Neural cell (in vitro differentiated cells): ENCODE measurements at regions not wholly inside any gene's neighbourhood (a gene's known extent, or its start where the extent isn't known, plus 50 kb on each side); places are given as distances from the start of the nearest gene placed in this dataset.

Experiments used
- CTCF ChIP-seq: fragments of 450-650 bp; IDR thresholded peaks from 2 replicates; pipeline ENCODE4 v1.5.1; 2014; ENCODE audit warnings: antibody characterized with exemption, mild to moderate bottlenecking, moderate library complexity; ENCODE audit not compliant: poor library complexity, severe bottlenecking
- EP300 ChIP-seq: fragments of 450-650 bp; conservative IDR thresholded peaks from 2 replicates; pipeline ENCODE4 v1.6.1; 2014; ENCODE audit warnings: antibody characterized with exemption, mild to moderate bottlenecking, moderate library complexity; ENCODE audit not compliant: poor library complexity, severe bottlenecking
- EZH2 ChIP-seq: fragments of 200-600, 300-800 bp; shearing (Covaris generic), sonication (generic); IDR thresholded peaks from 2 replicates; pipeline ENCODE4 v1.6.1; 2014; ENCODE audit warnings: antibody characterized with exemption, low read length, borderline replicate concordance, mild to moderate bottlenecking; ENCODE audit not compliant: insufficient read depth, poor library complexity, severe bottlenecking
- MXI1 ChIP-seq: fragments of 450-650 bp; conservative IDR thresholded peaks from 2 replicates; pipeline ENCODE4 v1.6.1; 2014; ENCODE audit warnings: antibody characterized with exemption, mild to moderate bottlenecking; ENCODE audit not compliant: poor library complexity, severe bottlenecking
- POLR2AphosphoS5 ChIP-seq: IDR thresholded peaks from 2 replicates; pipeline ENCODE4 v1.6.1; 2012
- REST ChIP-seq: IDR thresholded peaks from 2 replicates; pipeline ENCODE4 v1.6.1; 2012; ENCODE audit warnings: borderline replicate concordance
- SMC3 ChIP-seq: fragments of 450-650 bp; conservative IDR thresholded peaks from 2 replicates; pipeline ENCODE4 v1.6.1; 2014; ENCODE audit warnings: antibody characterized with exemption, mild to moderate bottlenecking, moderate library complexity; ENCODE audit not compliant: poor library complexity

GRCh38 chr6:67887747-67888545 lies 747.1 kb upstream of the ADGRB3 start:
- TF ChIP-seq CTCF (no peak), REST (no peak), EP300 (no peak), MXI1 (no peak), EZH2 (no peak), POLR2AphosphoS5 (no peak), SMC3 (no peak)
